ENCODE measurements at regions not wholly inside any gene's neighbourhood (a gene's known extent, or its start where the extent isn't known, plus 50 kb on each side); places are given as distances from the start of the nearest gene placed in this dataset.

GRCh38 chr15:62739082-62739481, 303.5 kb upstream of the TPM1 start:
- Histone ChIP-seq H3K4me3 (no peak overlapping the region), H3K27ac (no peak overlapping the region), H3K9me3 (no peaks in the 10 kb centered on the region), H3K4me1 (peaks cover 0 to 19% (median 12%) of the 10 kb centered on the region in 12 donors), H3K36me3 (peaks cover 0 to 62% (median 43%) of the 10 kb centered on the region in 9 donors), H3K27me3 (no peaks in the 10 kb centered on the region)
- no peak for DNase-seq
- ATAC-seq: no peak
- intact Hi-C loops (cut with DNase I): no loop called here
- no peak for TF ChIP-seq POLR2A (IDR thresholded peaks at IDR 0.05)
- TF ChIP-seq, protein P1, sequence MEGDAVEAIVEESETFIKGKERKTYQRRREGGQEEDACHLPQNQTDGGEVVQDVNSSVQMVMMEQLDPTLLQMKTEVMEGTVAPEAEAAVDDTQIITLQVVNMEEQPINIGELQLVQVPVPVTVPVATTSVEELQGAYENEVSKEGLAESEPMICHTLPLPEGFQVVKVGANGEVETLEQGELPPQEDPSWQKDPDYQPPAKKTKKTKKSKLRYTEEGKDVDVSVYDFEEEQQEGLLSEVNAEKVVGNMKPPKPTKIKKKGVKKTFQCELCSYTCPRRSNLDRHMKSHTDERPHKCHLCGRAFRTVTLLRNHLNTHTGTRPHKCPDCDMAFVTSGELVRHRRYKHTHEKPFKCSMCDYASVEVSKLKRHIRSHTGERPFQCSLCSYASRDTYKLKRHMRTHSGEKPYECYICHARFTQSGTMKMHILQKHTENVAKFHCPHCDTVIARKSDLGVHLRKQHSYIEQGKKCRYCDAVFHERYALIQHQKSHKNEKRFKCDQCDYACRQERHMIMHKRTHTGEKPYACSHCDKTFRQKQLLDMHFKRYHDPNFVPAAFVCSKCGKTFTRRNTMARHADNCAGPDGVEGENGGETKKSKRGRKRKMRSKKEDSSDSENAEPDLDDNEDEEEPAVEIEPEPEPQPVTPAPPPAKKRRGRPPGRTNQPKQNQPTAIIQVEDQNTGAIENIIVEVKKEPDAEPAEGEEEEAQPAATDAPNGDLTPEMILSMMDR (IDR thresholded peaks at IDR 0.05): no peak
- 80 to 91% (median 85%) methylated on average over 4 of the region's 4 CpGs for WGBS, 4 donors

DNA sequence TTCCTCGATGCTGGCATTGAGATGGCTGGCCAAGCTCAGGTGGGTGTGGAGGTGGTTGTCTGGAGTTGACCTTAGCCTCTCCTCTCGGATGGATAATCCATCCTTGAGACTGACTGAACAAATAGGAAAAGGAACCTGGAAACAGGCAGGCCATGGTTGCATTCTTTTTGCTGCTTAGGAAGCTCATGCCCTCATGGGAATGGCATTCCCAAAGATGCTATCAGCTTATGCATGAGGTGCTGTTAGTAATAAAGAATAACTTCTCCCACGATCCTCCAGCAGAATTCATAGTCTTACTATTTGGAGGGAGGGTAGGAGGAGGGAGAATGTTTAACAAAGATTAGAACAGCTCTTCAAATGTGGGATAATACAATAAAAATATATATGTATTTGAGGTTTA, 303.0 kb upstream of the TPM1 start:
- Histone ChIP-seq H3K36me3 (peaks cover 0 to 58% (median 39%) of the 10 kb centered on the region in 9 donors), H3K27me3 (no peaks in the 10 kb centered on the region), H3K27ac (no peak overlapping the region), H3K4me1 (peaks cover 0 to 19% (median 12%) of the 10 kb centered on the region in 12 donors), H3K4me3 (no peak overlapping the region), H3K9me3 (no peaks in the 10 kb centered on the region)
- intact Hi-C loops (cut with DNase I): no loop called here
- no peak for DNase-seq
- WGBS, 4 donors: 76 to 85% (median 80%) methylated on average over 3 of the region's 3 CpGs
- TF ChIP-seq, protein P1 (IDR thresholded peaks at IDR 0.05): no peak
- TF ChIP-seq POLR2A (IDR thresholded peaks at IDR 0.05): no peak
- no peak for ATAC-seq

DNA sequence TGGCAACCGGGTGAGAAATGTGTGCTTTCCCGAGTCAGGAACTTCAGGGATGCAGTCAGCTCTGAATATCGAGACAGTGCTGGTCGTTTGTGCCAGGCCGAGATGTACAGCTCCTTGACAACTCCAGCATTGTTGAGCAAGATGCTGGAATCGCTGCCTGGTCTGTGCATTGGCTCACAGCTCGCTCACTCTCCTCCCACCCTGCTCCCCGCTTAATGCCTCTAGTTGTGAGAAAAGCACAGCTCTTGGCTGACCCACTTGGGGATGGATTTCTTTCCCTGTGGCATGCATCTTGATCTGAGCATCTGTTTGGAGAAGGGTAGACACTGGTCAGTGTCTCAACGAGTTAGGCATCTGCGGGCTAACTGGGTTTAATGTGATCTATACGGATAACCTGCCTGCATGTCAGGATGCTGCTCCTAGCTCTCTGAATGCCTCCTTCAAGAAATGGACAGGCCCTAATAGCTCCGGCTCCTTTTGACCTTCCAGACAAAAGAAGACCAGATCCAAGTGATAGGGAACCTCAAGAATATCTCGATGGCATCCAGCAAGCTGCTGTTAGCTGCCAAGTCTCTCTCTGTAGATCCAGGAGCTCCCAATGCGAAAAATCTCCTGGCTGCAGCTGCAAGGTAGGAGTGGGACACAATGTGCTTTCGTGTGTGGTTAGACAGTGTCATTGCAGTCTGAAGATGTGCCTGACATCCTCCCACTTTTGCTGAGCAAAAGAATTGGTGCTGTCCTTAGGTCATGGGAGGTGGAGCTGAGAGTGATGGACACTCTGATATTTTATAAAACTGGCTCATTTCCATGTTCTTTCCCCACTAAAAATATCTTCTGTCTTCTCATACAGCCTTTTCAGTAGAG, 302.2 kb upstream of the TPM1 start:
- H3K4me1 ChIP-seq: peaks cover 0 to 19% (median 12%) of the 10 kb centered on the region in 12 donors
- no peaks in the 10 kb centered on the region for H3K27me3 ChIP-seq
- H3K4me3 ChIP-seq: no peak overlapping the region
- H3K27ac ChIP-seq: no peak overlapping the region
- H3K9me3 ChIP-seq: no peaks in the 10 kb centered on the region
- WGBS, 4 donors: 75 to 82% (median 80%) methylated on average over 15 of the region's 15 CpGs
- H3K36me3 ChIP-seq: peaks cover 0 to 49% (median 39%) of the 10 kb centered on the region in 9 donors
- intact Hi-C loops (cut with DNase I): loop anchor here in 1 of 10 donors (5.0 kb wide), 1 partner anchor 348 kb away; the partner anchor contains the start of gene TLN2
- DNase-seq (no peak), ATAC-seq (no peak)
- TF ChIP-seq, protein P1 (IDR thresholded peaks at IDR 0.05): no peak
- no peak for TF ChIP-seq POLR2A (IDR thresholded peaks at IDR 0.05)

DNA sequence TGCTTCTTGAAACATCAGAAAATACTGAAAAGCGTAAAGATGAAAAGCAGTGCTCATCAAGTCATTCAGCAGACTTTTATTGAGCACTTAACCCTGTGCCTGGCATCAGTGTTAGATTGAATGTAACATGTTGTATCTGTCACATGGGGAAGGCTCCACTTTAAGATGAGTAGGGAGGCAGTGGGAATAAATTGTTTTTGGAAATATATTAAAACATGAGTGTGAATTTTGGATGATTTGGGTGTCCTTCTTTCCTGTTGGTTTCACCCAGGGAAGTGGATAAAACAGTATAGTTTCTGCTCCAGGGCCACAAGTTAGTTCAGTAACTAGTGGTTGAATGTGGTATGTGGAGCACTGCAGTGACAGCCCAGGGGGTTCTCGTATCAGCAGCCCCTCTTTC, 301.4 kb upstream of the TPM1 start:
- Histone ChIP-seq H3K9me3 (no peaks in the 10 kb centered on the region), H3K36me3 (peaks cover 0 to 52% (median 43%) of the 10 kb centered on the region in 9 donors), H3K27me3 (no peaks in the 10 kb centered on the region), H3K4me3 (no peak overlapping the region), H3K4me1 (peaks cover 0 to 19% (median 12%) of the 10 kb centered on the region in 12 donors), H3K27ac (no peak overlapping the region)
- intact Hi-C loops (cut with DNase I): loop anchor here in 1 of 10 donors (5.0 kb wide), 1 partner anchor 349 kb away; the partner anchor contains the start of gene TLN2
- no peak for ATAC-seq
- WGBS, 4 donors: 85 to 96% (median 94%) methylated on average over 2 of the region's 2 CpGs
- DNase-seq: no peak
- no peak for TF ChIP-seq POLR2A (IDR thresholded peaks at IDR 0.05)
- TF ChIP-seq, protein P1 (IDR thresholded peaks at IDR 0.05): no peak

Measured in heart left ventricle (tissue), 16 donors.